Right cardiac atrium (tissue), 5 donors: ENCODE measurements at regions not wholly inside any gene's neighbourhood (a gene's known extent, or its start where the extent isn't known, plus 50 kb on each side); places are given as distances from the start of the nearest gene placed in this dataset.

Experiments
- ATAC-seq, 2 donors: fragments of 200-7000 bp; cut with Tn5 transposase; one replicate each; pipeline versions ENCODE4 v1.8.0 to v1.9.1; 2020; ENCODE audit warnings: moderate library complexity in 2 of 2, mild to moderate bottlenecking in 1 of 2
- DNase-seq, 3 donors: peaks; one replicate each; pipeline ENCODE4 v3.0.0-alpha.2; 2020
- H3K27ac ChIP-seq: one replicate; pipeline ENCODE4 v1.5.1; 2013; ENCODE audit warnings: mild to moderate bottlenecking, low read length, control low read depth, moderate library complexity
- H3K27me3 ChIP-seq: one replicate; pipeline ENCODE4 v1.6.1; 2013; ENCODE audit not compliant: control insufficient read depth, insufficient read depth
- H3K4me1 ChIP-seq: one replicate; pipeline ENCODE4 v1.6.1; 2013; ENCODE audit warnings: low read length; ENCODE audit not compliant: control insufficient read depth, insufficient read depth
- H3K4me3 ChIP-seq: one replicate; pipeline ENCODE4 v1.5.1; 2013; ENCODE audit warnings: low read length, control low read depth
- H3K9me3 ChIP-seq: one replicate; pipeline ENCODE4 v1.6.1; 2013; ENCODE audit warnings: low read length; ENCODE audit not compliant: control insufficient read depth
- WGBS: extraction: QIAGEN DNeasy Blood & Tissue Kit; methylation state at CpG from one replicate; pipeline ENCODE4 v1.1.7; 2013; 5-methylcytosine and 5-hydroxymethylcytosine counted together
- intact Hi-C, 4 donors: fragments of 100-400 bp; cut with DNase I; formaldehyde crosslinking; loops; one replicate each; pipeline versions ENCODE4 v1.11.0 to v1.14.0; 2022 to 2023
- donor health status: healthy with polysubstance abuse.
- donor health status: DM: no; HTN: yes; CAD: no.
- donor health status: DM: no; HTN: no; CAD: no.
- donor health status: DM: no; HTN: yes; CAD: no; lungs with severe emphysema.
- donor health status: DM: yes; HTN: yes; CAD: no.

- Histone ChIP-seq H3K9me3 (no peaks in the 10 kb centered on the region), H3K4me3 (no peak overlapping the region), H3K4me1 (peaks cover 9% of the 10 kb centered on the region), H3K27me3 (no peaks in the 10 kb centered on the region), H3K27ac (no peak overlapping the region)
- DNase-seq (no peak), ATAC-seq (no peak)
- WGBS, result 87% methylated on average over 3 of the region's 3 CpGs
- intact Hi-C loops, result no loop called here
These were observed 341.7 kb downstream of the PRL start for GRCh38 chr6:21955053-21955595.

GRCh38 chr6:21955951-21956350 lies 340.9 kb downstream of the PRL start:
- no peak for DNase-seq
- no peak for ATAC-seq
- 93% methylated on average over 8 of the region's 8 CpGs for WGBS
- Histone ChIP-seq H3K9me3 (no peaks in the 10 kb centered on the region), H3K27me3 (no peaks in the 10 kb centered on the region), H3K4me3 (no peak overlapping the region), H3K27ac (no peak overlapping the region), H3K4me1 (peaks cover 9% of the 10 kb centered on the region)
- intact Hi-C loops, result no loop called here

GRCh38 chr6:21958428-21958827 lies 338.4 kb downstream of the PRL start:
- no peak overlapping the region for H3K4me3 ChIP-seq
- peaks cover 9% of the 10 kb centered on the region for H3K4me1 ChIP-seq
- H3K27me3 ChIP-seq, result no peaks in the 10 kb centered on the region
- ATAC-seq, result no peak
- H3K27ac ChIP-seq, result no peak overlapping the region
- intact Hi-C loops, result no loop called here
- 70% methylated on average over 2 of the region's 2 CpGs for WGBS
- no peaks in the 10 kb centered on the region for H3K9me3 ChIP-seq
- DNase-seq, result no peak

- no peak for DNase-seq
- peaks cover 2% of the 10 kb centered on the region for H3K4me1 ChIP-seq
- no peak overlapping the region for H3K27ac ChIP-seq
- H3K9me3 ChIP-seq, result no peaks in the 10 kb centered on the region
- WGBS, result 96% methylated on average over 4 of the region's 4 CpGs
- H3K27me3 ChIP-seq, result no peaks in the 10 kb centered on the region
- intact Hi-C loops, result no loop called here
- no peak for ATAC-seq
- no peak overlapping the region for H3K4me3 ChIP-seq
These were observed 335.6 kb downstream of the PRL start for GRCh38 chr6:21961226-21961625.

GRCh38 chr6:21965016-21965415 lies 331.8 kb downstream of the PRL start:
- Histone ChIP-seq H3K4me3 (no peak overlapping the region), H3K9me3 (no peaks in the 10 kb centered on the region), H3K27me3 (no peaks in the 10 kb centered on the region), H3K27ac (no peak overlapping the region), H3K4me1 (peaks cover 3% of the 10 kb centered on the region)
- intact Hi-C loops, result no loop called here
- WGBS, result 49% methylated on average over 3 of the region's 3 CpGs
- no peak for DNase-seq
- ATAC-seq, result no peak

- intact Hi-C loops, result no loop called here
- DNase-seq (no peak), ATAC-seq (no peak)
- Histone ChIP-seq H3K27ac (no peak overlapping the region), H3K4me1 (peaks cover 3% of the 10 kb centered on the region), H3K9me3 (no peaks in the 10 kb centered on the region), H3K4me3 (no peak overlapping the region), H3K27me3 (no peaks in the 10 kb centered on the region)
- 84% methylated on average over 8 of the region's 8 CpGs for WGBS
These were observed 330.8 kb downstream of the PRL start for GRCh38 chr6:21965953-21966539.

GRCh38 chr6:21967056-21967974 lies 329.5 kb downstream of the PRL start:
- Histone ChIP-seq H3K4me1 (peaks cover 3% of the 10 kb centered on the region), H3K27me3 (no peaks in the 10 kb centered on the region), H3K27ac (no peak overlapping the region), H3K9me3 (no peaks in the 10 kb centered on the region), H3K4me3 (no peak overlapping the region)
- intact Hi-C loops, result no loop called here
- no peak for ATAC-seq
- WGBS, result 59% methylated on average over 9 of the region's 9 CpGs
- DNase-seq, result peak in 1 of 3 donors; percentile 57

- 70% methylated on average over 2 of the region's 2 CpGs for WGBS
- Histone ChIP-seq H3K4me3 (no peak overlapping the region), H3K27ac (no peak overlapping the region), H3K27me3 (no peaks in the 10 kb centered on the region), H3K9me3 (no peaks in the 10 kb centered on the region), H3K4me1 (peaks cover 3% of the 10 kb centered on the region)
- ATAC-seq (no peak), DNase-seq (no peak)
- intact Hi-C loops, result no loop called here
These were observed 328.4 kb downstream of the PRL start for GRCh38 chr6:21968411-21968810.

- DNase-seq (no peak), ATAC-seq (no peak)
- Histone ChIP-seq H3K9me3 (no peaks in the 10 kb centered on the region), H3K4me1 (peaks cover 1% of the 10 kb centered on the region), H3K4me3 (no peak overlapping the region), H3K27ac (no peak overlapping the region), H3K27me3 (no peaks in the 10 kb centered on the region)
- intact Hi-C loops, result no loop called here
- WGBS, result 84% methylated on average over 4 of the region's 4 CpGs
These were observed 327.6 kb downstream of the PRL start for GRCh38 chr6:21969192-21969591.

GRCh38 chr6:21970569-21971300 lies 326.1 kb downstream of the PRL start:
- ATAC-seq, result no peak
- H3K27ac ChIP-seq, result no peak overlapping the region

GRCh38 chr6:21971541-21971940 lies 325.3 kb downstream of the PRL start:
- H3K4me3 ChIP-seq, result no peak overlapping the region
- no peaks in the 10 kb centered on the region for H3K27me3 ChIP-seq
- intact Hi-C loops, result no loop called here
- H3K27ac ChIP-seq, result no peak overlapping the region
- H3K9me3 ChIP-seq, result no peaks in the 10 kb centered on the region
- no peak for DNase-seq
- peaks cover 1% of the 10 kb centered on the region for H3K4me1 ChIP-seq
- ATAC-seq, result no peak
- 88% methylated on average over 1 of the region's 1 CpG for WGBS

More at GRCh38 chr6:21970569-21971300, 326.1 kb downstream of the PRL start:
- Histone ChIP-seq H3K9me3 (no peaks in the 10 kb centered on the region), H3K27me3 (no peaks in the 10 kb centered on the region), H3K4me3 (no peak overlapping the region), H3K4me1 (peaks cover 1% of the 10 kb centered on the region)
- 42% methylated on average over 9 of the region's 9 CpGs for WGBS
- intact Hi-C loops, result no loop called here
- DNase-seq, result no peak
